ENCODE measurements at regions not wholly inside any gene's neighbourhood (a gene's known extent, or its start where the extent isn't known, plus 50 kb on each side); places are given as distances from the start of the nearest gene placed in this dataset.

- no peak for TF ChIP-seq POLR2A (IDR thresholded peaks at IDR 0.05)
- TF ChIP-seq, protein P1, sequence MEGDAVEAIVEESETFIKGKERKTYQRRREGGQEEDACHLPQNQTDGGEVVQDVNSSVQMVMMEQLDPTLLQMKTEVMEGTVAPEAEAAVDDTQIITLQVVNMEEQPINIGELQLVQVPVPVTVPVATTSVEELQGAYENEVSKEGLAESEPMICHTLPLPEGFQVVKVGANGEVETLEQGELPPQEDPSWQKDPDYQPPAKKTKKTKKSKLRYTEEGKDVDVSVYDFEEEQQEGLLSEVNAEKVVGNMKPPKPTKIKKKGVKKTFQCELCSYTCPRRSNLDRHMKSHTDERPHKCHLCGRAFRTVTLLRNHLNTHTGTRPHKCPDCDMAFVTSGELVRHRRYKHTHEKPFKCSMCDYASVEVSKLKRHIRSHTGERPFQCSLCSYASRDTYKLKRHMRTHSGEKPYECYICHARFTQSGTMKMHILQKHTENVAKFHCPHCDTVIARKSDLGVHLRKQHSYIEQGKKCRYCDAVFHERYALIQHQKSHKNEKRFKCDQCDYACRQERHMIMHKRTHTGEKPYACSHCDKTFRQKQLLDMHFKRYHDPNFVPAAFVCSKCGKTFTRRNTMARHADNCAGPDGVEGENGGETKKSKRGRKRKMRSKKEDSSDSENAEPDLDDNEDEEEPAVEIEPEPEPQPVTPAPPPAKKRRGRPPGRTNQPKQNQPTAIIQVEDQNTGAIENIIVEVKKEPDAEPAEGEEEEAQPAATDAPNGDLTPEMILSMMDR (IDR thresholded peaks at IDR 0.05): no peak
- TF ChIP-seq POLR2AphosphoS5 (IDR thresholded peaks at IDR 0.05; ENCODE audit: insufficient read depth in 1 of 2, low read depth in 1 of 2): no peak
Observed at GRCh38 chr5:175027390-175027789, 303.0 kb downstream of the MSX2 start.
